Heart right ventricle (tissue), 16 donors: ENCODE measurements at regions not wholly inside any gene's neighbourhood (a gene's known extent, or its start where the extent isn't known, plus 50 kb on each side); places are given as distances from the start of the nearest gene placed in this dataset.

Experiments
- ATAC-seq, 8 donors: fragments of 200-7000 bp; cut with Tn5 transposase; one replicate each; pipeline ENCODE4 v1.9.1; 2020; ENCODE audit warnings: mild to moderate bottlenecking in 8 of 8, moderate library complexity in 8 of 8, moderate number of reproducible peaks in 1 of 8
- DNase-seq, 2 donors: peaks; one replicate each; pipeline ENCODE4 v3.0.0-alpha.2; 2020
- H3K27ac ChIP-seq, 10 donors: fragments of 200-600 bp; sonication (generic) in 2 of 10; one replicate each; pipeline versions ENCODE4 v1.5.0 to v1.8.0; 2020 to 2022; ENCODE audit warnings: mild to moderate bottlenecking in 3 of 10
- H3K27me3 ChIP-seq, 7 donors: fragments of 200-600 bp; one replicate each; pipeline ENCODE4 v1.8.0; 2021 to 2022; ENCODE audit warnings: mild to moderate bottlenecking in 2 of 7
- H3K36me3 ChIP-seq, 9 donors: fragments of 200-600 bp; sonication (generic) in 1 of 9; one replicate each; pipeline versions ENCODE4 v1.5.0 to v1.8.0; 2020 to 2022; ENCODE audit warnings: mild to moderate bottlenecking in 2 of 9
- H3K4me1 ChIP-seq, 9 donors: fragments of 200-600 bp; sonication (generic) in 1 of 9; one replicate each; pipeline versions ENCODE4 v1.5.0 to v1.8.0; 2020 to 2022; ENCODE audit warnings: mild to moderate bottlenecking in 4 of 9
- H3K4me3 ChIP-seq, 10 donors: fragments of 200-600 bp; sonication (generic) in 2 of 10; one replicate each; pipeline versions ENCODE4 v1.5.0 to v1.8.0; 2020 to 2022; ENCODE audit warnings: mild to moderate bottlenecking in 7 of 10, moderate library complexity in 2 of 10
- H3K9me3 ChIP-seq, 11 donors: fragments of 200-600 bp in 10 of 11; sonication (generic) in 2 of 11; one replicate each; pipeline versions ENCODE4 v1.5.0 to v1.8.0; 2013 to 2022; ENCODE audit warnings: mild to moderate bottlenecking in 2 of 11, control low read depth in 1 of 11, moderate library complexity in 1 of 11
- WGBS, 2 donors: extraction: QIAGEN DNeasy Blood & Tissue Kit; methylation state at CpG; one replicate each; pipeline ENCODE4 v1.1.7; 2013; ENCODE audit warnings: inconsistent platforms in 1 of 2; 5-methylcytosine and 5-hydroxymethylcytosine counted together
- intact Hi-C, 10 donors: fragments of 100-400 bp; cut with DNase I; formaldehyde crosslinking; loops; one replicate each; pipeline versions ENCODE4 v1.11.1 to v1.14.2; 2022
- TF ChIP-seq, protein P1 (sequence below), 9 donors: fragments of 200-600 bp; sonication (generic) in 2 of 9; IDR thresholded peaks; one replicate each; pipeline versions ENCODE4 v1.5.0 to v1.8.0; 2021 to 2022; ENCODE audit warnings: antibody characterized with exemption in 9 of 9, mild to moderate bottlenecking in 5 of 9, moderate library complexity in 1 of 9
- donor health status: Arrhythmogenic right ventricular cardiomyopathy.
- donor health status: ischemic (EF 13 %, LVEDD 7.1; RV severe dilation, severe dysfunction).
- donor health status: healthy with polysubstance abuse.
- donor health status: DM: no; HTN: yes; CAD: no.
- donor health status: DM: no; HTN: no; CAD: no.
- donor health status: ischemic (EF 25% LVEDD 6.9; RV normal size, moderate dysfunction).
- donor health status: ischemic (EF 25% LVEDD 5.7; RV mildly dilated, moderate dysfunction).
- donor health status: healthy.
- donor health status: DM: yes; HTN: yes; CAD: no.
- donor health status: Ischemic cardiomyopathy.
- donor health status: ischemic (EF 35%, LVEDD 5.7; RV mildly dilated, moderate dysfunction).
- donor health status: nonischemic (EF 11% LVEDD 7.7; RV severe dilation, severe dysfunction).
- donor health status: DM: yes; HTN: yes; CAD: no.
- donor health status: PGD.
- donor health status: ischemic (EF 29% LVEDD 5.4; RV normal size, mild dysfunction).
- donor health status: nonischemic (EF 23%, LVEDD 6.1; RV moderate dilation, normal function).

DNA sequence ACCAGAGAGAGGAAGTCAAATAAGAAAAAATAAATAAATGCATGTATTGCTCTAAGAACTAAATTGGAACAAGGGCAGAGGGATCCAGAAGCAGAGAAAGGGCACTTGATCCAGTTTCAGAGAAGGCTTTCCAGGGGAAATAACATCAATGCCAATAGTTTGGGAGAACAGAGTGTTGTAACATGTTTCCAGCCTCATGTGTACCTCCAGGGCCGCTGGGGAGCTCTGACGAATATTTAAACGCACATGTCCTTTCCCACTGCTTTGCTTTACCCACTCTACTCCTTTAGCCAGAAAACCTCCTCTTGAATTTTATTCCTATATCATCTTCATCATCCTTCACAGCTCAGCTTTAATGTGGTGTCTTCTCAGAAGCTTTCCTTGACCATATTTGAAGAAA is 233.7 kb downstream of the ENC1 start:
- ATAC-seq (peak in 1 of 8 donors; percentile 41), DNase-seq (no peak)
- Histone ChIP-seq H3K27ac (no peak overlapping the region), H3K9me3 (no peaks in the 10 kb centered on the region), H3K36me3 (no peaks in the 10 kb centered on the region), H3K4me1 (peaks cover 0 to 12% (median 0%) of the 10 kb centered on the region in 9 donors), H3K27me3 (no peaks in the 10 kb centered on the region), H3K4me3 (no peak overlapping the region)
- TF ChIP-seq, protein P1, sequence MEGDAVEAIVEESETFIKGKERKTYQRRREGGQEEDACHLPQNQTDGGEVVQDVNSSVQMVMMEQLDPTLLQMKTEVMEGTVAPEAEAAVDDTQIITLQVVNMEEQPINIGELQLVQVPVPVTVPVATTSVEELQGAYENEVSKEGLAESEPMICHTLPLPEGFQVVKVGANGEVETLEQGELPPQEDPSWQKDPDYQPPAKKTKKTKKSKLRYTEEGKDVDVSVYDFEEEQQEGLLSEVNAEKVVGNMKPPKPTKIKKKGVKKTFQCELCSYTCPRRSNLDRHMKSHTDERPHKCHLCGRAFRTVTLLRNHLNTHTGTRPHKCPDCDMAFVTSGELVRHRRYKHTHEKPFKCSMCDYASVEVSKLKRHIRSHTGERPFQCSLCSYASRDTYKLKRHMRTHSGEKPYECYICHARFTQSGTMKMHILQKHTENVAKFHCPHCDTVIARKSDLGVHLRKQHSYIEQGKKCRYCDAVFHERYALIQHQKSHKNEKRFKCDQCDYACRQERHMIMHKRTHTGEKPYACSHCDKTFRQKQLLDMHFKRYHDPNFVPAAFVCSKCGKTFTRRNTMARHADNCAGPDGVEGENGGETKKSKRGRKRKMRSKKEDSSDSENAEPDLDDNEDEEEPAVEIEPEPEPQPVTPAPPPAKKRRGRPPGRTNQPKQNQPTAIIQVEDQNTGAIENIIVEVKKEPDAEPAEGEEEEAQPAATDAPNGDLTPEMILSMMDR (IDR thresholded peaks at IDR 0.05) = no peak
- WGBS, 2 donors = 83 to 90% methylated on average over 3 of the region's 3 CpGs
- intact Hi-C loops = no loop called here

DNA sequence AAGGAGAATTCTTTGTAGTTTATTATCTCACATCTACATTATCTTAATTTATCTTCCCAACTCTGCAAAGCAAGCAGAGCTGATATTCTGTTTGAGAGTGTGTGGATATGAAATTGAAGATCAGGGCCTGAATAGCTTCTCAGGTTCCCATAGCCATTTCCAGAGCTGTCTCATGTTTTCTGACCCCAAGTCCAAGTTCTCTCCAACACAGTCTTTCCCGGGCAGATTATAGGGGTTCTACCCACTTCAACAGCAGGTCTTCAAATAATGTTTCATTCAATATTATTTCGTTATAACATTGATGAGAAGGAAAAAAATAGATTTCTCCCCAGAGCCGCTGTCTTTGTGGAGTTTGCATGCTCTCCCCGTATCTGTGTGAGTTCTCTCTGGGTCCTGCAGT is 234.9 kb downstream of the ENC1 start:
- TF ChIP-seq, protein P1 (IDR thresholded peaks at IDR 0.05) = no peak
- Histone ChIP-seq H3K4me3 (no peak overlapping the region), H3K27ac (no peak overlapping the region), H3K9me3 (no peaks in the 10 kb centered on the region), H3K4me1 (peaks cover 0 to 12% (median 0%) of the 10 kb centered on the region in 9 donors), H3K27me3 (no peaks in the 10 kb centered on the region), H3K36me3 (no peaks in the 10 kb centered on the region)
- ATAC-seq = no peak
- intact Hi-C loops = no loop called here
- no peak for DNase-seq
- 84 to 85% methylated on average over 4 of the region's 4 CpGs for WGBS, 2 donors

- Histone ChIP-seq H3K36me3 (no peaks in the 10 kb centered on the region), H3K27me3 (no peaks in the 10 kb centered on the region), H3K4me3 (no peak overlapping the region), H3K9me3 (no peaks in the 10 kb centered on the region), H3K27ac (no peak overlapping the region), H3K4me1 (peaks cover 0 to 12% (median 0%) of the 10 kb centered on the region in 9 donors)
- DNase-seq = no peak
- peak in 4 of 8 donors; percentile 20 to 49 (median 25) for ATAC-seq
- intact Hi-C loops = no loop called here
- TF ChIP-seq, protein P1 (IDR thresholded peaks at IDR 0.05) = no peak
- WGBS, 2 donors = 81 to 90% methylated on average over 4 of the region's 4 CpGs
Observed at GRCh38 chr5:74404574-74405508, 235.7 kb downstream of the ENC1 start.

DNA sequence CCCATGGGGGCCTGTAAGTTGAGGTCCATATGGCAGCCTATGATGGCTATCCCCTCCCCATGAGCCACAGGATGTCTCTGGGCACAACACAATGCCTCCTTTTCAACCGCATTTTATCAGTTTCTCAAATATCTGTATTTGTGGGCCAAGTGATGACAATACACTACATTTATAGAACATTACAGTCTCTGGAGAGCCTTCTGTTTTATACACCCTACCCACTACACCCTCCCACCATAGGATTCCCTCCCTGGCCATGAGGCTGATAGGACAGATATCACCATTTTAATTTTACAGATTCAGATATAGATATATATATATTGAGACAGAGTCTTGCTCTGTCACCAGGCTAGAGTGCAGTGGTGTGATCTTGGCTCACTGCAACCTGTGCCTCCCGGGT is 236.8 kb downstream of the ENC1 start:
- ATAC-seq = peak in 1 of 8 donors; percentile 54
- Histone ChIP-seq H3K27me3 (no peaks in the 10 kb centered on the region), H3K9me3 (peaks cover 0 to 10% (median 0%) of the 10 kb centered on the region in 11 donors), H3K4me3 (no peak overlapping the region), H3K4me1 (peaks cover 0 to 12% (median 0%) of the 10 kb centered on the region in 9 donors), H3K36me3 (no peaks in the 10 kb centered on the region), H3K27ac (no peak overlapping the region)
- intact Hi-C loops = no loop called here
- TF ChIP-seq, protein P1 (IDR thresholded peaks at IDR 0.05) = no peak
- DNase-seq = no peak
- WGBS, 2 donors = 74 to 76% methylated on average over 2 of the region's 2 CpGs
